ENCODE measurements at regions not wholly inside any gene's neighbourhood (a gene's known extent, or its start where the extent isn't known, plus 50 kb on each side); places are given as distances from the start of the nearest gene placed in this dataset.

- no peak for DNase-seq
Observed at GRCh38 chr13:22563272-22563671, 617.5 kb upstream of the SGCG start.

DNA sequence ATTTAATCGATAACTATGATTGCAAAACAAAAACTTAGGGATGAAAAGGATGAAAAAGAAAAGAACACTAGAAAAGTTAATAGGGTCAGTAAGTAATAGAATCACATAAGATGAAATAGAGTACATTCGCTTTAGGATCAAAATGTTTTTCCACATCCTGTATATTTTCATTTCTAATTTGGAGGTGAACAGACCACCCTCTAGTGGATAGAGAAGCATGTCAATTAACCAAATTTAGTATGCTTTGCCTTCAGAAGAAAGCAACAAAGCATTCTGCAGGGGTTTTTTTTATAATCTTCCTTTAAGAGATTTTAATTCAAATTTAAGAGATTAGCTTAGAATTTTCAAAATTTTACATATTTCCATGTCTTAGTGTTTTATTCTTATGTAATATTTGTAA is 611.0 kb upstream of the SGCG start:
- no peak for DNase-seq

GRCh38 chr13:22589880-22590279 is 590.9 kb upstream of the SGCG start:
- DNase-seq, result no peak

GRCh38 chr13:22592515-22592914 is 588.3 kb upstream of the SGCG start:
- DNase-seq, result no peak

DNA sequence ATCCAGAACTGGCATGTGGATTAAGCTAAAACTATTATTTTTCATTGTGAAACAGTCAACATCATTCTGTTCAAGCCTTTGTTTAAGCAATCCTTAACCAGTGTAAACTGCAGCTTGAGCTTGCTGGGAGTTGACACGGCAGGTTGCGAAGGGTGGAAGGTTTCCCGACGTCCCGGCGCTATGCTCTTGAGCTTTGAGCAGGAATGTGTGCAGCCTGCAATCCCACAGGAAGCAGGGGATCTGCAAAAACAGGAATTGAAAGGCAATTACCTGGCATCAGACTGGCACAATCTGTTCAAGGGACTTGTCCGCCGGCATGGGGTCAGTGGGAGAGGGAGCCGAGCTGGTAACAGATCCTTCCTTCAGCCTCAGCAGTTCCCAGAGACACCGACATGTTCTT is 586.7 kb upstream of the SGCG start:
- no peak for DNase-seq

GRCh38 chr13:22596171-22596863 is 584.5 kb upstream of the SGCG start:
- DNase-seq, result no peak

DNA sequence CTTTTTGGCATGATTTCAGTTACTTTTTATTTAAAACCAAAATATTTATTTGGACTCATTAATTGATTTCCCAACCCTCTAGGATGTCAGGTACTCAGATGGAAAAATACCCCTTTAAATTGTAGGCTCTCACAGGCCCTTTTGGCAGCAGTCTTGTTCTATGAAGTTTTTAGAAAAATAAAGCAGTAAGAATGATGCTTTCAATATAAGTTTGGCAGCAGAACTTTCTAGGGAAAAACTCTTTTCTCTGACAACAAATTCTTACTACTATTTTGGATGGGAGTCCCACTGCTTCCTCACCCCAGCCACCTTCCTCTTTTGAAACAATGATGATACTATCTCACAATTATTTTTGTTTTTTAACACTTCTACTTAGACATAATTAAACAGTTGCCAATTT is 581.6 kb upstream of the SGCG start:
- DNase-seq, result no peak

DNA sequence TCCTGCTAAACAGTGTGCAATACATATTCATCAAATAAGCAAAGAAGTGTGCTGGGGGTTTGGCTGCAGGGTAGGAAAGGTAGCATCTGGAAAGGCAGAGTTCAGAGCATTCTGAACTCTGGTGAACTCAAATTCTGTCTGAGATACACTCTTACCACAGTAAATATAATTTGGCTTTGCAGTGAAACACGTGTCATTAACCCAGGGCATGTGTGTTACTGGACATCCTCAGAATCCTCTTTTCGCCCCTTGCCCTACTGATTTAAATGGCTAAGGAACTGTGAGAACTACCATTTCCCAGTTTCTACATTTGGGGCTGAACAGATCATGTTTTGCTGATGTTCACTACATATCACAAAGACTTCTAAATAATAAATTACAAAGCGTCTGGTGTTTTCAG is 562.8 kb upstream of the SGCG start:
- no peak for DNase-seq

DNA sequence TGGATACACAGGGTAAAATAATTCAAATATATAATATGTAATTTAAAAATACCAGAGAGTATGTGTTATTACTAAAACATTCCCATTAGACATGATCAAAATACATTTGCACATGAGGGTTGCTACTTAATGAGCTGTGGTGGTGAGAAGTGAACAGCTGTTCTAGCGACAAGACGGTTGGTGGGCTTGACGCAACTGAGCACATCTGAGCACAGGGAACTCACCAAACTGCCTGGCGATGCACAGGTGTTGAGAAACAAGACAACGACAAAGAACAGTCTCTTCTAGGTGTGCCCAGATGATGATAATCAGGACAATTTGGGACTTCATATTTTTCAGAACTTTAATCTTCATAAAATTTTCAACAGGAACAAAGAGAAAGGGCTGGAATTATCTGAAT is 555.1 kb upstream of the SGCG start:
- no peak for DNase-seq

- DNase-seq, result no peak
Observed at GRCh38 chr13:22629374-22629773, 551.4 kb upstream of the SGCG start.

DNA sequence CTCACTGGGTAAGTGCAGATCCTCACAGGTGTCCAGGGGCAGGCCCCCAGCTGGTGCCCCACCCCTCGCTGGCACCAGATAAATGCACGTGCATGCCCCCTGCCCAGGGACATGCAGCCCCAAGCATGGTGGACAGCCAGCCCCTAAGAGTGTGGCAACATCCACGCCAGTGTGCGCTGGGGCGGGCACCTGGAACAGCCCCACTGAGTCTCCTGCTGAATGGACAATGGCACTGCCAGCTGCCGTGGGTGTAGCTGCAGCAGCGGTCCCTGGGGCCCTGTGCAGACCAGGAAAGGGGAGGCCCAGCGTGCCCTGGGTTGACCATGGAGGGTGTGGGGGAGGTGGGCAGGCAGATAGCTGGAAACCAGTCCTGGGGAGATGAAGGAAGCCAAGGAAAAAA is 538.7 kb upstream of the SGCG start:
- DNase-seq, result no peak

GRCh38 chr13:22644941-22645340 is 535.8 kb upstream of the SGCG start:
- no peak for DNase-seq

DNA sequence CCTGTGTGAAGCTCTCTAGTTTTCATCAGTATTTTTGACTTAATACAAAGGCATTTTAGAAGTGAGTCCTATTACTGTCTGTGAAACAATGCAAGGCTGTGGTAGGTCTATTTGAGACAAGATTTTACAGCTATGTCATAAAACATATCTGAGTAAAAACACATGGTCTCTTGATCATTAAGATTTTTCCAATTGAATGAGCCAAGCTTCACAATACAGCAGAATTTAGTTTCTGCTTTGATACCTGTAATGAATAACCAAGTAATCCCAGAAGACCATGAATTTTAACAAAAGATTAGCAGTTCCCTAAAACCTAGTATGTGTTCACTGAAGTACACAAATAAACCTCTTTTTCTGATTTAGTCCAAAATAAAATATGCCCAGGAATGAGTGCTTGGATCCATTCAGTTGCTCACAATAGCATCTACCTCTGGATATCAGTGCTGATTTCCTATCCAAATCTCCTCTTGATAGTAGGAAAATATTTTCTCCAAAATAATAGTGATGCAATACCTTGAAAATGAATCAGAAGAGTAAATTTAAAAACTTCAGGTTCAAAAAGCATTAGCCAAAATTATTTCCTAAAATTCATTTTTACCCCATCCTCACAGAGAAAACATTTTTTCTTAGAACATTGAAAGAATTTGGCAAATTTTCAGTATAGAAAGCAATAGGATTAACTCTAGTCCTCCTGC is 533.5 kb upstream of the SGCG start:
- DNase-seq, result no peak

GRCh38 chr13:22648320-22648801 is 532.4 kb upstream of the SGCG start:
- no peak for DNase-seq

GRCh38 chr13:22652796-22653195 is 528.0 kb upstream of the SGCG start:
- no peak for DNase-seq

DNA sequence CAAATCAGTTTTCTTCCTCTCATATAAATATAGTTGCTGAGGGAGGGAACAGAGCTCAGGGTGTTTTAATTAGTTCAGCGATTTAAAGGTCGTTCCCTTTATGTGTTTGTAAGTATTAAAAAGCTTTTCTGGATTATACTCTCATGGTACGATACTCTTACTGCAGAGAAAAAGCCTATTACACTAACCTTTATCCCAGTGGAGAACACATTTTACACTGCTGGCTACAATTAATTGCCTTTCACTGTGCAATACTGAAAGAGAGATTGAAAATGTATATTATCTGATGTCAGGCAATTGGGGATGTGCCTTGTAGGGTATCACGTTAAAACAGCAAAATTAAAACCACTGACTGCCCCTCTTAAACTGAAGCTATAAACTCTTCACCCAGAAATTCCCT is 526.9 kb upstream of the SGCG start:
- no peak for DNase-seq

- DNase-seq, result no peak
Observed at GRCh38 chr13:22655106-22655852, 525.5 kb upstream of the SGCG start.

DNA sequence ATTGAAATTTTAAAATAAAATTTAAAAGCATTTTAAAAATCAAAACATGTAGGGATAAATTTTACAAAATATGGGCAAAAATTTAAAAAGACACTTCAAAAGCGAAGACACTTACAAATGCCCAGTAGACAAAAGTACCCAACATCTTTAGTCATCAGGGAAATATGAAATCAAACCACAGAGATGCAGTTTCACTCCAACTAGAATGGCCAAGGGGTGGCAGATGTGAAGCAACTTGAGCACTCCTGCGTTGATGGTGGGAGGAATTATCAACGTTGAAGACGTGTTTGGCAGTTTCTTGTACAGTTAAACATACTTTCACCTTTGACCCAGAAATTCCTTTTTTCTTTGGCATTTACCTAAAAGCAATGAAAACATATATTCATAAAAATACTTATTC is 518.0 kb upstream of the SGCG start:
- no peak for DNase-seq

- no peak for DNase-seq
Observed at GRCh38 chr13:22665506-22665905, 515.3 kb upstream of the SGCG start.

DNA sequence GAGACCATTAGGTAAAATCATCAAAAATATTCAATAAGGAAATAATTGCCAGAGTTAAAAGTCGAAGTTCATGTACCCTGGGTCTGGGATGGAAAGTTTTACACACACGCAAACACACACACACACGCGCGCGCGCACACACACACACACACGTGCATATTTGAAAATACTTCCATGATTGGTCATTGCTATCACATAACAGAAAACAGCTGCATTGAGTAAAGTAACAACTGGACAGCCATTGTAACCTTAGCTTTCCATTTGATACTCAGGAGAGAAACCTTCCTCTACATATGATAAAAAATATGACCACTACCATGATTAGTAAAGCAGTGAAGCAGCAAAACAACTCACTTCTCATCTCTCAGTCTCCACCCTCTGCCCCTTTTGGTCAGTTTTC is 490.0 kb upstream of the SGCG start:
- no peak for DNase-seq

DNA sequence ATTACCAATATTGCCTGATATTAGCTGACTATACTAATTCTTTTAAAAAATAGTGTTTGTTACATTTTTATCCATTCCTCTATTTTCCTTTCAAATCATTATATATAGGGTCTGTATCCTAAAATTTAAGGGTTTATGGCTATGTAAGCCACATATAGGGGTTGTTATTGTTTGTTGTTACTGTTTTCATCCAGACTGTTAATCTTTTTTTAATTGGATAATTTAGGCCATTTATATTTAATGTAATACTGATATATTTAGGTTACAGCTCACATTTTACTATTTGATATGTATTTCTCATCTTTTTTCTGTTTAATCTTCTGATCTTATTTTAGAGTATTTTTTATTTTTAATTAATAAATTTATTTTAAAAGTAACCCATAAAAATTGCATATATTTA is 487.1 kb upstream of the SGCG start:
- DNase-seq, result no peak

DNA sequence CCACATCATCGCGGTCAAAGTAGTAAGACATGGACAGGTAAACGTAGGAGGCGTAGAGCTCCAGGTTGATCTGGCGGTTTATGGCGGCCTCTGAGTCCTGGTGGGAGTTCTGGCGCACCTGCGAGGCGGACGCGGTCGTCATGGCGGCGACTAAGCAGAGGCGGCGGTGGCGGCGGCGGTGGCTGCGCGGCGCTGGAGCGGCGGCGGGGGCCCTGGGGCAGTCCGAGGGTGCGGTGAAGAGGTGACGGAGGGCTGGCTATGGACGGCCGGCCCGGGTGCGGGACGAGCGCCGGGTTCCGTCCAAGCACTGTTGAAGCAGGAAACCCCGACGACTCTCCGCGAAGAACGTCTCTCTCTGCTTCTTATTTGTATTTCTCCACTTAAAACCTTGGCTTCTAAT is 484.3 kb upstream of the SGCG start:
- DNase-seq, result no peak

- no peak for DNase-seq
Observed at GRCh38 chr13:22698467-22698866, 482.3 kb upstream of the SGCG start.

- DNase-seq, result no peak
Observed at GRCh38 chr13:22700246-22700887, 480.4 kb upstream of the SGCG start.
